ENCODE measurements at regions not wholly inside any gene's neighbourhood (a gene's known extent, or its start where the extent isn't known, plus 50 kb on each side); places are given as distances from the start of the nearest gene placed in this dataset.
"Not testable (repeated sequence)": the region's sequence is repeated elsewhere in the genome, so short reads cannot be mapped to it uniquely, and the experiment has no call there.

GRCh38 chr2:186962085-186962747, 113.2 kb upstream of the ZSWIM2 start:
- no peaks in the 10 kb centered on the region for H3K79me2 ChIP-seq (ENCODE audit: insufficient read depth, low read length)
- no peak for TF ChIP-seq CTCF (IDR thresholded peaks at IDR 0.05; ENCODE audit: insufficient read depth, low read length, poor library complexity, severe bottlenecking)
- TF ChIP-seq EZH2phosphoT487 (conservative IDR thresholded peaks at IDR 0.05; ENCODE audit: low read length), result no peak
- H3K27ac ChIP-seq (ENCODE audit: low read depth, low read length), result no peak overlapping the region
- H3K4me2 ChIP-seq (ENCODE audit: low read depth, low read length, poor library complexity, severe bottlenecking), result no peak overlapping the region
- no peak overlapping the region for H3K9ac ChIP-seq (ENCODE audit: low read length)
- H3F3A ChIP-seq (ENCODE audit: insufficient read depth), result no peaks in the 10 kb centered on the region
- H4K20me1 ChIP-seq (ENCODE audit: low read depth, low read length), result no peaks in the 10 kb centered on the region
- H3K9me3 ChIP-seq (ENCODE audit: insufficient read depth, low read length), result no peaks in the 10 kb centered on the region
- H3K9me2 ChIP-seq (replicated peaks; ENCODE audit: insufficient read depth, low read length), result no peaks in the 10 kb centered on the region
- H3K36me3 ChIP-seq (ENCODE audit: low read length), result no peaks in the 10 kb centered on the region
- H2AFZ ChIP-seq (ENCODE audit: low read depth, low read length, severe bottlenecking), result no peak overlapping the region
- no peaks in the 10 kb centered on the region for H3K27me3 ChIP-seq (ENCODE audit: low read length)
- H3K4me3 ChIP-seq (ENCODE audit: insufficient read depth, low read length, poor library complexity, severe bottlenecking), result no peak overlapping the region

GRCh38 chr2:186960241-186960640, 111.3 kb upstream of the ZSWIM2 start:
- H3K9ac ChIP-seq (ENCODE audit: low read length); H3K79me2 ChIP-seq (ENCODE audit: insufficient read depth, low read length); H3K36me3 ChIP-seq (ENCODE audit: low read length); H4K20me1 ChIP-seq (ENCODE audit: low read depth, low read length); H3K9me3 ChIP-seq (ENCODE audit: insufficient read depth, low read length); H3K27ac ChIP-seq (ENCODE audit: low read depth, low read length); H3K4me2 ChIP-seq (ENCODE audit: low read depth, low read length, poor library complexity, severe bottlenecking); H3K9me2 ChIP-seq (replicated peaks; ENCODE audit: insufficient read depth, low read length); H3F3A ChIP-seq (ENCODE audit: insufficient read depth); H2AFZ ChIP-seq (ENCODE audit: low read depth, low read length, severe bottlenecking); H3K4me3 ChIP-seq (ENCODE audit: insufficient read depth, low read length, poor library complexity, severe bottlenecking); H3K27me3 ChIP-seq (ENCODE audit: low read length): not testable (repeated sequence)

- Histone ChIP-seq H2AFZ (ENCODE audit: low read depth, low read length, severe bottlenecking) (no peak overlapping the region), H3K27ac (ENCODE audit: low read depth, low read length) (no peak overlapping the region), H3K27me3 (ENCODE audit: low read length) (no peaks in the 10 kb centered on the region), H3K36me3 (ENCODE audit: low read length) (no peaks in the 10 kb centered on the region), H3K79me2 (ENCODE audit: insufficient read depth, low read length) (no peaks in the 10 kb centered on the region), H3K4me2 (ENCODE audit: low read depth, low read length, poor library complexity, severe bottlenecking) (no peak overlapping the region), H3F3A (ENCODE audit: insufficient read depth) (no peaks in the 10 kb centered on the region), H3K9ac (ENCODE audit: low read length) (no peak overlapping the region), H3K4me3 (ENCODE audit: insufficient read depth, low read length, poor library complexity, severe bottlenecking) (no peak overlapping the region), H3K9me2 (replicated peaks; ENCODE audit: insufficient read depth, low read length) (no peaks in the 10 kb centered on the region), H4K20me1 (ENCODE audit: low read depth, low read length) (no peaks in the 10 kb centered on the region), H3K9me3 (ENCODE audit: insufficient read depth, low read length) (no peaks in the 10 kb centered on the region)
- TF ChIP-seq EZH2phosphoT487 (conservative IDR thresholded peaks at IDR 0.05; ENCODE audit: low read length) (no peak), CTCF (IDR thresholded peaks at IDR 0.05; ENCODE audit: insufficient read depth, low read length, poor library complexity, severe bottlenecking) (no peak)
Measured at GRCh38 chr2:186959486-186959885, 110.5 kb upstream of the ZSWIM2 start.

GRCh38 chr2:186950694-186951093, 101.7 kb upstream of the ZSWIM2 start:
- no peak overlapping the region for H3K4me2 ChIP-seq (ENCODE audit: low read depth, low read length, poor library complexity, severe bottlenecking)
- H3K27ac ChIP-seq (ENCODE audit: low read depth, low read length), result no peak overlapping the region
- no peak overlapping the region for H3K9ac ChIP-seq (ENCODE audit: low read length)
- no peaks in the 10 kb centered on the region for H3K27me3 ChIP-seq (ENCODE audit: low read length)
- no peak overlapping the region for H2AFZ ChIP-seq (ENCODE audit: low read depth, low read length, severe bottlenecking)
- TF ChIP-seq CTCF (IDR thresholded peaks at IDR 0.05; ENCODE audit: insufficient read depth, low read length, poor library complexity, severe bottlenecking) (no peak), EZH2phosphoT487 (conservative IDR thresholded peaks at IDR 0.05; ENCODE audit: low read length) (no peak)
- H3K79me2 ChIP-seq (ENCODE audit: insufficient read depth, low read length), result no peaks in the 10 kb centered on the region
- no peaks in the 10 kb centered on the region for H3F3A ChIP-seq (ENCODE audit: insufficient read depth)
- no peaks in the 10 kb centered on the region for H4K20me1 ChIP-seq (ENCODE audit: low read depth, low read length)
- no peaks in the 10 kb centered on the region for H3K9me2 ChIP-seq (replicated peaks; ENCODE audit: insufficient read depth, low read length)
- no peaks in the 10 kb centered on the region for H3K9me3 ChIP-seq (ENCODE audit: insufficient read depth, low read length)
- no peak overlapping the region for H3K4me3 ChIP-seq (ENCODE audit: insufficient read depth, low read length, poor library complexity, severe bottlenecking)
- H3K36me3 ChIP-seq (ENCODE audit: low read length), result no peaks in the 10 kb centered on the region
